Gastroesophageal sphincter (tissue), 4 donors: ENCODE measurements at regions not wholly inside any gene's neighbourhood (a gene's known extent, or its start where the extent isn't known, plus 50 kb on each side); places are given as distances from the start of the nearest gene placed in this dataset.

Experiments used
- ATAC-seq: fragments of 150-250 bp; one replicate; pipeline ENCODE4 v1.9.1; 2016; ENCODE audit warnings: mild to moderate bottlenecking, moderate library complexity
- H3K27ac ChIP-seq, 4 donors: fragments of 200-600 bp; sonication (generic) in 3 of 4; 1 replicate in 3 of 4; 2 replicates in 1 of 4; pipeline ENCODE4 v1.5.1; 2016 to 2019
- H3K27me3 ChIP-seq: fragments of 200-600 bp; sonication (generic); one replicate; pipeline ENCODE4 v1.5.1; 2019
- H3K36me3 ChIP-seq, 2 donors: fragments of 200-600 bp; sonication (generic); one replicate each; pipeline ENCODE4 v1.5.1; 2019; ENCODE audit warnings: control low read depth in 1 of 2
- H3K4me1 ChIP-seq, 3 donors: fragments of 200-600 bp; sonication (generic); 1 replicate in 2 of 3; 2 replicates in 1 of 3; pipeline ENCODE4 v1.5.1; 2016 to 2019; ENCODE audit warnings: control low read depth in 2 of 3
- H3K4me3 ChIP-seq, 2 donors: fragments of 200-600 bp; sonication (generic); one replicate each; pipeline ENCODE4 v1.5.1; 2019; ENCODE audit warnings: mild to moderate bottlenecking in 1 of 2, moderate library complexity in 1 of 2
- H3K9me3 ChIP-seq, 3 donors: fragments of 200-600 bp; sonication (generic); one replicate each; pipeline ENCODE4 v1.5.1; 2017 to 2019; ENCODE audit warnings: control low read depth in 2 of 3
- EP300 ChIP-seq: sonication (generic); formaldehyde crosslinking; IDR thresholded peaks from one replicate; pipeline ENCODE4 v1.6.1; 2017; ENCODE audit warnings: antibody characterized with exemption, mild to moderate bottlenecking
- POLR2A ChIP-seq, 2 donors: fragments of 450-650 bp; IDR thresholded peaks; one replicate each; pipeline ENCODE4 v1.6.1; 2017; ENCODE audit warnings: antibody characterized with exemption in 2 of 2, mild to moderate bottlenecking in 2 of 2, moderate library complexity in 1 of 2
- POLR2AphosphoS5 ChIP-seq: sonication (generic); formaldehyde crosslinking; IDR thresholded peaks from one replicate; pipeline ENCODE4 v1.6.1; 2017; ENCODE audit warnings: antibody characterized with exemption
- WGBS, 2 donors: methylation state at CpG; one replicate each; pipeline ENCODE4 v1.1.5; 2018; ENCODE audit warnings: low coverage in 1 of 2; 5-methylcytosine and 5-hydroxymethylcytosine counted together
- TF ChIP-seq, protein P1 (sequence below), 4 experiments: fragments of 200-600 bp in 2 of 4; fragments of 450-650 bp in 2 of 4; sonication (generic) in 1 of 4; IDR thresholded peaks; one replicate each; pipeline ENCODE4 v1.5.1; 2017 to 2019; ENCODE audit warnings: antibody characterized with exemption in 4 of 4, mild to moderate bottlenecking in 2 of 4, moderate library complexity in 2 of 4

DNA sequence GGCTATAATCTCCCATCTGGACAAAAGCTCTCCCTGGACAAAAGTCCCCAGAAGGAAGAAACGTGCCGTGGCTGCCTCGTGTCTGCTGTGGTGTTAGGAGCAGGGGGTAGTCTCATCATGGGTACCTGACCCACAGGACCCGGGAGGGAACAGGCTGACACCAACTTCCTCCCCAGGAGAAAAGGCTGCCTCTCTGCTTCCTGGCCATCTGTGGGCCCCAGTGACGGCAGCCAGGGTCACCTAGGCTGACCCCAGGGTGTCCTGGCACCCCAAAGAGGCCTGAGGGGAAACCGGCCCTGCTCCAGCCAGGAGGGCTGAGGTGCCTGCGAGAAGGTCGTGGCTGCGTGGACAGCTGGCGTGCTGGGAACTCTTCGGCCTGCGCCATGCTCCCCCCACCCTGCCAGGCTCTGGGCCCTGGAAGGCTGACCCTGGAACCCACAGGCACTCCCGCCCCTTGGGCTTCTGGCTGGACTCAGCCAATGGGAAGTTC is 133.9 kb downstream of the RFLNA start:
- Histone ChIP-seq H3K27ac (peak overlapping the region; percentile 50 to 81 (median 79)), H3K4me3 (no peak overlapping the region), H3K4me1 (peaks cover 4 to 70% (median 36%) of the 10 kb centered on the region in 3 donors), H3K9me3 (no peaks in the 10 kb centered on the region), H3K27me3 (no peaks in the 10 kb centered on the region), H3K36me3 (peaks cover 0 to 56% of the 10 kb centered on the region in 2 donors)
- no CpG with 5 or more reads among the region's 13 CpGs for WGBS, 2 donors
- ATAC-seq = peak; percentile 2
- TF ChIP-seq POLR2AphosphoS5 = no peak
- TF ChIP-seq EP300 = no peak
- no peak for TF ChIP-seq POLR2A (IDR thresholded peaks at IDR 0.05)
- TF ChIP-seq, protein P1, sequence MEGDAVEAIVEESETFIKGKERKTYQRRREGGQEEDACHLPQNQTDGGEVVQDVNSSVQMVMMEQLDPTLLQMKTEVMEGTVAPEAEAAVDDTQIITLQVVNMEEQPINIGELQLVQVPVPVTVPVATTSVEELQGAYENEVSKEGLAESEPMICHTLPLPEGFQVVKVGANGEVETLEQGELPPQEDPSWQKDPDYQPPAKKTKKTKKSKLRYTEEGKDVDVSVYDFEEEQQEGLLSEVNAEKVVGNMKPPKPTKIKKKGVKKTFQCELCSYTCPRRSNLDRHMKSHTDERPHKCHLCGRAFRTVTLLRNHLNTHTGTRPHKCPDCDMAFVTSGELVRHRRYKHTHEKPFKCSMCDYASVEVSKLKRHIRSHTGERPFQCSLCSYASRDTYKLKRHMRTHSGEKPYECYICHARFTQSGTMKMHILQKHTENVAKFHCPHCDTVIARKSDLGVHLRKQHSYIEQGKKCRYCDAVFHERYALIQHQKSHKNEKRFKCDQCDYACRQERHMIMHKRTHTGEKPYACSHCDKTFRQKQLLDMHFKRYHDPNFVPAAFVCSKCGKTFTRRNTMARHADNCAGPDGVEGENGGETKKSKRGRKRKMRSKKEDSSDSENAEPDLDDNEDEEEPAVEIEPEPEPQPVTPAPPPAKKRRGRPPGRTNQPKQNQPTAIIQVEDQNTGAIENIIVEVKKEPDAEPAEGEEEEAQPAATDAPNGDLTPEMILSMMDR (IDR thresholded peaks at IDR 0.05) = no peak

DNA sequence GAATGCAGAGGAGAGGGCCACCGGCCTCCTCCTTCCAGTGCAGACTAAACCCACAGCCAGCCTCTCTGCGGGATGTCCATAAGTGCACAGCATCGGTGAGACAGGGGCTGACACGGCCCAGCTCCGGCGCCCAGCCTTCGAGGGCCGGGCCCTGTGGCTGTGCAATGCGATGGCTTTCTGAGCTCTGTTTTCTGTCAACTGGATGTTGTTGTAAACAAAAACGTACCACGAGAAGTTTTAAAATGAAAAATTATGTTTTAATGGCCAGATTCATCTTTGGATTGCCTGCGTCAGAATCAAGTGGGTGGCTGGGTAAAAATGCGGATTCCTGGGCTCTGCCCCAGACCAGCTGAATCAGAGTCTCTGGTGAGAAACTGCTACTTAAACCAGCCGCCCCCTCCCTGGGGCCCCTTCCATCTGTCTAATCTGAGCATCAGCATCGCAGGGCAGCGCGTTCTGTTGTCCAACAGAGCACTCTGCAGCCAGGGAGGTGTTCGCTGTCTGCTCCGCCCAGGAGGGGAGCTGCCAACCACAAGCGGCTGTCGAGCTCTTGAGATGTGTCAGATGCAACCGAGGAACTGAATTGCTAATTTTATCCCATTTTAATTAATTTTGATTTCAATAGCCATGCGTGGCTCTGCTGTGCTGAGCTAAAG is 133.4 kb downstream of the RFLNA start:
- H3K27me3 ChIP-seq = no peaks in the 10 kb centered on the region
- H3K4me3 ChIP-seq = no peak overlapping the region
- H3K27ac ChIP-seq = peak overlapping the region; percentile 50 to 81 (median 79)
- TF ChIP-seq POLR2AphosphoS5 (peak; percentile 88), EP300 (no peak)
- TF ChIP-seq, protein P1 (IDR thresholded peaks at IDR 0.05) = peak in 1 of 4 experiments; percentile 26
- H3K9me3 ChIP-seq = no peaks in the 10 kb centered on the region
- WGBS, 2 donors = 11 to 48% methylated on average over 3 to 6 of the region's 23 CpGs
- H3K36me3 ChIP-seq = peaks cover 0 to 54% of the 10 kb centered on the region in 2 donors
- ATAC-seq = peak; percentile 69
- peaks cover 4 to 70% (median 39%) of the 10 kb centered on the region in 3 donors for H3K4me1 ChIP-seq

DNA sequence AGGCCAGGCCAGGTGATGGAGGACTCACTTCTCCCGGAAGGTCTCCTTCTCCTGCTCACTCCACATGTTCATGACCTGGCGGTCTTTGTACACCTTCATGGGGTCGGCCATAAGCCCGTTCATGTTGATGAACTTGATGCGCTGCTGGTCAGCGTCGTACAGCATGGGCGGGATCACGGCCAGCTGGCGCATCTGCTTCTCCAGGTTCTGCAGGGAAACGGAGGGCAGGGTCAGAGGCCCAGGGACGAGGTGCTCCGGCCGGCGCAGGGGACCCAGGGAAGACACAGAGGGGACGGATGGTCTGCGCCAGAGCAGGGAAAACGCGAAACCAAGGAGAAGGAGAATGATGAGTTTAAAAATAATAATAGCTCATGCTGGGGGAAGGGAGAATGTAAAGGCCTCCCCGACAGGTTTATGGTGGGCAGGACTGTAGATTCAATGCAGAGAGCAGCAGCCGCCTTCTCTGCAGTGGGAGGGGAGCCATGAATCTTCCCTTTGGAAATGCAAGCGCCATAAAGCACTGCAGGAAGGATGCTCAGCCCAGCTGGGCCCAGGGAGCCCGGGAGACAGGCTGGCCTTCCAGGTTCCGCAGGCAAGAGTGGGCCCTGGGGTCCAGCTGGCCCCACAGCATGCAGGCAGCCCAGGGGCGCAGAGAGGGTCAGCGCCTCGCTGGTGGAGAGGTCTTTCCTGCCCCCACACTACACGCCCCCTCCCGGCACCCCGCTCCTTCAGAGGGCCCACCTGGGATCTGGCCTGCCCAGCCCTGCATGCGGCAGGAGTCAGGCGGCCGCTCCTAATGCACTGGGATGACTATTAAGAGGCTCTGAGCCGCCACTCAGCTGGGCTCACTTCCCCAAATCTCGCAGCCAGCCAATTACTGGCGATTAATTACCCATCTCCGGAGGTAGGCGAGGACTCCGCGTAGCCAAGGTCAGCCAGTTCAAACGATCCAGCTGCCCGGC is 132.0 kb downstream of the RFLNA start:
- Histone ChIP-seq H3K36me3 (peaks cover 0 to 49% of the 10 kb centered on the region in 2 donors), H3K4me3 (no peak overlapping the region), H3K4me1 (peaks cover 4 to 74% (median 47%) of the 10 kb centered on the region in 3 donors), H3K27me3 (no peaks in the 10 kb centered on the region), H3K9me3 (no peaks in the 10 kb centered on the region), H3K27ac (peak overlapping the region in 3 of 4 donors; percentile 78 to 81 (median 80))
- 78 to 80% methylated on average over 1 to 16 of the region's 42 CpGs for WGBS, 2 donors
- no peak for ATAC-seq
- TF ChIP-seq POLR2AphosphoS5 (no peak), POLR2A (IDR thresholded peaks at IDR 0.05) (no peak)

DNA sequence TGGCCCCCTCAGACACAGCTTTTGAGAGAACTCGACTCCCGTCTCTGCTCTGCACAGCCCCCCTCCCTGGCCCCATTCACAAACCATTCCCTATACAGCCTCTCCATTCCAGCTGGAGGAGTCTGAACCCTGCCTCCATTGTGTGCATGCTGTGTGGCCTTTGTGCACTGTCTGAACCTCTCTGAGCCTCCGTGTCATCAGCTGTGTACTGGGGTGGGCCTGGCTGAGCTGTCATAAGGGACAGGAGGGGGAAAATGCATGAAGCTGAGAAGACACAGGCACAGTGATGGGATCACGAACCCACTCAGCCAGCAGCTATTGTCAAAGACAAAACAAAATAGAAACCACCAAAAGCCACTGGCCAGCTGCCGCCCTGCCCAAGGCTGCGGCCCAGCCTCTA is 130.8 kb downstream of the RFLNA start:
- no peak overlapping the region for H3K4me3 ChIP-seq
- H3K27ac ChIP-seq = peak overlapping the region in 3 of 4 donors; percentile 24 to 87 (median 80)
- 90 to 94% methylated on average over 3 of the region's 6 CpGs for WGBS, 2 donors
- no peak for ATAC-seq
- TF ChIP-seq POLR2AphosphoS5 (no peak), EP300 (no peak), POLR2A (IDR thresholded peaks at IDR 0.05) (no peak)
- TF ChIP-seq, protein P1 (IDR thresholded peaks at IDR 0.05) = no peak
- peaks cover 0 to 51% of the 10 kb centered on the region in 2 donors for H3K36me3 ChIP-seq
- no peaks in the 10 kb centered on the region for H3K9me3 ChIP-seq
- no peaks in the 10 kb centered on the region for H3K27me3 ChIP-seq
- H3K4me1 ChIP-seq = peaks cover 4 to 86% (median 59%) of the 10 kb centered on the region in 3 donors

DNA sequence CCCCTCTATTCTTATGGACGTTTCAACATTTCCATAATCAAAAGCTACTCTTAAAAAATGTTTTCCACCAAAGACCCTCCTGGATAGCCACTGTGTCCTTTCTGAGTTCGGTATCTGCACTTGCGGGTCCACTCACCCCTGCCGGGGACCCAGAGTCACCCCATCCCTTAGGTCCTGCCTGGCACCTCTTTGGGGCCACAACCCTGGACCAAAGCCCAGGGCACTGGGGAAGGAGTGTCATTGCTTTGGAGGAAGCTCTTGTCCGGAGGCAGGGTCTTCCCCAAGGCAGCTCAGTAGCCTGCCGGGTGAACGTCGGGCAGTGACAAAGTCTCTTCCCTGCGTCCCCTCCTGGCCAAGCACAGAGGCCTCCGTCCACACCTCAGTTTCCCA is 129.6 kb downstream of the RFLNA start:
- WGBS, 2 donors = 70% methylated on average over 3 of the region's 10 CpGs; no CpG with 5 or more reads in 1 of the 2 donors
- peak overlapping the region in 3 of 4 donors; percentile 87 to 95 (median 93) for H3K27ac ChIP-seq
- H3K9me3 ChIP-seq = no peaks in the 10 kb centered on the region
- H3K4me1 ChIP-seq = peaks cover 4 to 88% (median 59%) of the 10 kb centered on the region in 3 donors
- ATAC-seq = no peak
- no peaks in the 10 kb centered on the region for H3K27me3 ChIP-seq
- H3K36me3 ChIP-seq = peaks cover 0 to 51% of the 10 kb centered on the region in 2 donors
- no peak overlapping the region for H3K4me3 ChIP-seq
- TF ChIP-seq POLR2AphosphoS5 (no peak), EP300 (no peak), POLR2A (IDR thresholded peaks at IDR 0.05) (no peak)
- TF ChIP-seq, protein P1 (IDR thresholded peaks at IDR 0.05) = no peak
